Smooth muscle cell (in vitro differentiated cells): ENCODE measurements at regions not wholly inside any gene's neighbourhood (a gene's known extent, or its start where the extent isn't known, plus 50 kb on each side); places are given as distances from the start of the nearest gene placed in this dataset.
"Not testable (repeated sequence)": the region's sequence is repeated elsewhere in the genome, so short reads cannot be mapped to it uniquely, and the experiment has no call there.

Source experiments
- DNase-seq: peaks from one replicate; lab custom pipeline; 2025; ENCODE audit not compliant: unreplicated experiment; lab: John Stamatoyannopoulos, UW
- H2AFZ ChIP-seq: fragments of 200-600 bp; sonication (generic); 2 replicates; pipeline ENCODE4 v1.6.0; 2016; ENCODE audit warnings: antibody characterized with exemption, low read depth, mild to moderate bottlenecking
- H3F3A ChIP-seq: fragments of 200-600 bp; sonication (generic); 2 replicates; pipeline ENCODE4 v1.6.0; 2017; ENCODE audit warnings: antibody characterized with exemption, low read depth
- H3K27ac ChIP-seq: fragments of 200-600 bp; sonication (generic); 2 replicates; pipeline ENCODE4 v1.5.1; 2016; ENCODE audit warnings: low read depth, mild to moderate bottlenecking
- H3K27me3 ChIP-seq: fragments of 200-600 bp; sonication (generic); 2 replicates; pipeline ENCODE4 v1.6.1; 2016; ENCODE audit warnings: low read depth, mild to moderate bottlenecking
- H3K36me3 ChIP-seq: fragments of 200-600 bp; sonication (generic); 2 replicates; pipeline ENCODE4 v1.5.1; 2016; ENCODE audit warnings: low read depth
- H3K4me1 ChIP-seq: fragments of 200-600 bp; sonication (generic); 2 replicates; pipeline ENCODE4 v1.5.1; 2016; ENCODE audit warnings: low read depth
- H3K4me2 ChIP-seq: fragments of 200-600 bp; sonication (generic); 2 replicates; pipeline ENCODE4 v1.6.0; 2016; ENCODE audit warnings: mild to moderate bottlenecking
- H3K4me3 ChIP-seq: fragments of 200-600 bp; sonication (generic); 2 replicates; pipeline ENCODE4 v1.5.1; 2016; ENCODE audit warnings: mild to moderate bottlenecking
- H3K79me2 ChIP-seq: fragments of 200-600 bp; sonication (generic); 2 replicates; pipeline ENCODE4 v1.6.0; 2016; ENCODE audit warnings: low read depth, mild to moderate bottlenecking
- H3K9ac ChIP-seq: fragments of 200-600 bp; sonication (generic); 2 replicates; pipeline ENCODE4 v1.6.0; 2016; ENCODE audit warnings: low read depth
- H3K9me3 ChIP-seq: fragments of 200-600 bp; sonication (generic); replicated peaks from 2 replicates; pipeline ENCODE4 v1.5.1; 2016; ENCODE audit warnings: low read depth
- H4K20me1 ChIP-seq: fragments of 200-600 bp; sonication (generic); 2 replicates; pipeline ENCODE4 v1.6.0; 2016; ENCODE audit warnings: low read depth
- CTCF ChIP-seq: fragments of 200-600 bp; sonication (generic); IDR thresholded peaks from 2 replicates; pipeline ENCODE4 v1.5.1; 2017; ENCODE audit warnings: borderline replicate concordance, mild to moderate bottlenecking, antibody characterized with exemption; ENCODE audit not compliant: insufficient read depth, poor library complexity, severe bottlenecking
- WGBS: methylation state at CpG from one replicate; pipeline ENCODE4 v1.1.7; 2016; ENCODE audit warnings: low lambda C conversion rate; 5-methylcytosine and 5-hydroxymethylcytosine counted together

GRCh38 chr12:131203666-131204415, 250.1 kb downstream of the ADGRD1 start:
- H3K79me2 ChIP-seq: no peaks in the 10 kb centered on the region
- 87% methylated on average over 25 of the region's 25 CpGs for WGBS
- no peaks in the 10 kb centered on the region for H4K20me1 ChIP-seq
- no peak for TF ChIP-seq CTCF
- no peaks in the 10 kb centered on the region for H3K4me1 ChIP-seq
- no peak overlapping the region for H3K4me3 ChIP-seq
- no peak overlapping the region for H3K4me2 ChIP-seq
- DNase-seq: no peak
- H3K9me3 ChIP-seq: no peaks in the 10 kb centered on the region
- H3K9ac ChIP-seq: no peak overlapping the region
- no peaks in the 10 kb centered on the region for H3K27me3 ChIP-seq
- no peak overlapping the region for H3K27ac ChIP-seq
- H3K36me3 ChIP-seq: no peaks in the 10 kb centered on the region
- H3F3A ChIP-seq: no peaks in the 10 kb centered on the region
- no peak overlapping the region for H2AFZ ChIP-seq

GRCh38 chr12:131204416-131205274, 250.9 kb downstream of the ADGRD1 start:
- Histone ChIP-seq H4K20me1 (no peaks in the 10 kb centered on the region), H3K9ac (no peak overlapping the region), H3K4me3 (no peak overlapping the region), H3K27me3 (no peaks in the 10 kb centered on the region), H3F3A (no peaks in the 10 kb centered on the region), H3K36me3 (no peaks in the 10 kb centered on the region), H3K79me2 (no peaks in the 10 kb centered on the region), H3K27ac (no peak overlapping the region), H2AFZ (no peak overlapping the region), H3K4me1 (no peaks in the 10 kb centered on the region), H3K9me3 (no peaks in the 10 kb centered on the region), H3K4me2 (no peak overlapping the region)
- 79% methylated on average over 17 of the region's 17 CpGs for WGBS
- TF ChIP-seq CTCF: no peak
- no peak for DNase-seq

- DNase-seq, H3K4me2 ChIP-seq, H4K20me1 ChIP-seq, H3K4me3 ChIP-seq, H3K36me3 ChIP-seq, H3K79me2 ChIP-seq, H3K9ac ChIP-seq, H3K27me3 ChIP-seq, H3F3A ChIP-seq, H3K27ac ChIP-seq, H2AFZ ChIP-seq, H3K9me3 ChIP-seq, H3K4me1 ChIP-seq: not testable (repeated sequence)
- 79% methylated on average over 23 of the region's 23 CpGs for WGBS
Measured at GRCh38 chr12:131205275-131205933, 251.7 kb downstream of the ADGRD1 start.

GRCh38 chr12:131206630-131207299, 253.1 kb downstream of the ADGRD1 start:
- 83% methylated on average over 17 of the region's 19 CpGs for whole genome bisulfite sequencing

GRCh38 chr12:131207300-131207660, 253.6 kb downstream of the ADGRD1 start:
- not testable (repeated sequence) for H2AFZ ChIP-seq, H3K4me3 ChIP-seq, H3K4me1 ChIP-seq, H3K4me2 ChIP-seq, H3K27me3 ChIP-seq, H3K9ac ChIP-seq, H3K79me2 ChIP-seq, H3K36me3 ChIP-seq, H3K9me3 ChIP-seq, DNase-seq, H3F3A ChIP-seq, H3K27ac ChIP-seq, H4K20me1 ChIP-seq
- 94% methylated on average over 12 of the region's 12 CpGs for WGBS

More at GRCh38 chr12:131206630-131207299, 253.1 kb downstream of the ADGRD1 start:
- H3K36me3 ChIP-seq, H3K79me2 ChIP-seq, H3K4me2 ChIP-seq, H2AFZ ChIP-seq, H3K9me3 ChIP-seq, H3K9ac ChIP-seq, H3K4me3 ChIP-seq, H3K4me1 ChIP-seq, H3F3A ChIP-seq, H4K20me1 ChIP-seq, H3K27ac ChIP-seq, DNase-seq, H3K27me3 ChIP-seq: not testable (repeated sequence)

GRCh38 chr12:131207841-131208240, 254.1 kb downstream of the ADGRD1 start:
- not testable (repeated sequence) for H2AFZ ChIP-seq, H3K27ac ChIP-seq, H3F3A ChIP-seq, DNase-seq, H3K4me1 ChIP-seq, H3K36me3 ChIP-seq, H3K4me2 ChIP-seq, H3K79me2 ChIP-seq, H3K27me3 ChIP-seq, H3K9me3 ChIP-seq, H3K4me3 ChIP-seq, H4K20me1 ChIP-seq, H3K9ac ChIP-seq
- 91% methylated on average over 14 of the region's 21 CpGs for WGBS
